ENCODE measurements at regions not wholly inside any gene's neighbourhood (a gene's known extent, or its start where the extent isn't known, plus 50 kb on each side); places are given as distances from the start of the nearest gene placed in this dataset.

DNA sequence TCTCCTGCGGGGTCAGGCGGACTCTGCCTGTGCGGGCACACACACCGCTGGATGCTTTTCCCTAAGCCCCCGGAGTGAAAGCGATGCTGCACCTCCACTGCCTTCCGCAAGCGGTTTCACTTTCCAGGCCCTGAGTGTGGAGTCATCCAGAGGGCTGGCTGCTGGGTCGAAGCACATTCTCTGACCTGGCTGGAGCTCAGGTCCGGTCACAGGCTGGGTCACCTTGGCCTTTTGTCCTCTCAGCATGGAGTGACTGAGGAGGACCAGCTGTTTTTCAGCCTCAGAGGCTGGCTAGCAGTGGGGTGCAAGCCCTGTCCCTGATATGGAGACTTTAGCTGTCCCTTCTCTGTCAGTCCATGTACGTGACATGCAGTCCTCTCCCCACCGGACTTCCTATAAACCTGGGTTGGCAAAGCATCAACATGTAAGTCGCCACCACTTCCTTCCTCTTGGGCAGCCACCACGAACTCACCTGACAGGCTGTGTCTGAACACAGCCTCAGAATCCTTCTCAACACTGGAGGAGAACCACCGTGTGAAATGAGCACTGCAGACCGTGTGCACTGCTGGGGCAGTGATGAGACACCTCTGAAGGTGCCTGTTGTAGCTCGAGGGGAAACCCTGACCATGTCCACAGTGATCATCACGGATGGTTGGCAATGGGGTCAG lies 51.3 kb downstream of the GADD45G start:
- no peak for DNase-seq

DNA sequence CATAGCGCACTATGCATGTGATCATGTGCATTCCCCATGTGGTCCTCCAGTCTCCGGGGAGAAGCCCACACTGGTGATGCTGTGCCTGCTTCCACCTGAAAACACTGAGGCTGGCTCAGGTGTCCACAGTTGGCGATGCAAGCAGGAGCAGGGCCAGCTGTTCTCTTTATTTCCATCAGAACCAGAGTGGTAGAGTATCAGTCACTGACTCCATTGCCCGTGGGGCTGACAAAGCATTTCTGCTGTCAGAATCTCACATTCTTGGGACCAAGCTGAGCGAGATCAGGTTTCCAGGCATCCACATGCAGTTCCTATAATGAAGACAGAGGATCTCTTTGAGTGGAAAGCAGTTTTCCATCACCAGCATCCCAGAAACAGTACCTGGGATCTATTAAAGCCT lies 52.5 kb downstream of the GADD45G start:
- DNase-seq: no peak

DNA sequence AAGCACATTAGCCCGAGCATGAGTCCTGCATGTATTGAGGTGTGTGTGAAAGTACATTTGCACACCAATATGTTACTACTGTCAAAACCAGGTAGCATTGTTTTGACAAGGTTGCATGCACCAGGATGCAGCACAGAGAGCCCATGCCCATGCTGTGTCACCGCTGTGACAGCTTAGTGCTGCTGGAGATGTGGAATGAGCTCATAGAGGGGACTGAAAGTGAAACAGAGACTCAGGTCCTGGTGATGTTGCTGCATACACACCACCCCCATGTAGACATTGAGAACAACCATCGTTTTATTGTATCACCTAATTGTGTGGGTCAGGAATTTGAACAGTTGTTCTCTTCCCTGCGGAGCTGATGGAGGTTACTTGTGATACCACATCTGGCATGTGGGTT lies 53.0 kb downstream of the GADD45G start:
- no peak for DNase-seq

DNA sequence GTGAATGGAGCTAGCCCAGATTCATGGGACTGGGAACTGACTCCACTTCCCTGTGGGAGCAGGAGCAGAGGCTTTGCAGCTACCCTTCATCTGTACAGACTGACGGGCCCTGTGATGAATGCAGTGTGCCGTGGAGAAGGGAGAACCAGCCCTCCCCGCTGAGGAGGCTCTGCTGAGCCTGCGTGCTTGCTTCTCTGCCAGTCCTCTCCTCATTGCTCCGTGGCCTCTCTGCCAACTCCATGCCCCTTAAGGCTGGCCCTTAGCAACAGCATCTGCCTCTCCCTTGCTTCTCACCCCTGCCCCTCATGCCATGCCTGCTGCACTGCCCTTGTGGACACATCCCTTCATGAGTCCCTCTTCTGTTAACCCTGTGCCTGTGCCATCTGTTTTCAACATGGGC lies 53.6 kb downstream of the GADD45G start:
- no peak for DNase-seq

DNA sequence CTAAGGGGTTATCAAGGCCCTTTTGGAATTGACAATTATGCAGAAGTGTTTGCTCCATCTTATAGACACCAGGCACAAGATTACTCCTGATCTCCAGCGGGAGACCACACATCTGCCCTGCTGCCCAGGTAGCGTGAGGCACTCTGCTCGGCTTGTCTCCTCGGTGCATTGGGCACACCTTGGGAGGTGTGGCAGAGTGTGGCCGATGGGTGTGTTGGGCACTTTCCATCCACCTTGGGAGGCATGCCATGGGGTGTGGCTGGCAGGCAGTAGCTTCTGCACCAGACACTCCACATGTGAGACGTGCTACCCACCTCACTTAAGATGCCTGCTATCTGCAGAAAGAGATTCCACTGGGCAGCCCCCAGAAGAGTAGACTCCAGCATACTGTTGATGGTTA lies 54.1 kb downstream of the GADD45G start:
- no peak for DNase-seq

DNA sequence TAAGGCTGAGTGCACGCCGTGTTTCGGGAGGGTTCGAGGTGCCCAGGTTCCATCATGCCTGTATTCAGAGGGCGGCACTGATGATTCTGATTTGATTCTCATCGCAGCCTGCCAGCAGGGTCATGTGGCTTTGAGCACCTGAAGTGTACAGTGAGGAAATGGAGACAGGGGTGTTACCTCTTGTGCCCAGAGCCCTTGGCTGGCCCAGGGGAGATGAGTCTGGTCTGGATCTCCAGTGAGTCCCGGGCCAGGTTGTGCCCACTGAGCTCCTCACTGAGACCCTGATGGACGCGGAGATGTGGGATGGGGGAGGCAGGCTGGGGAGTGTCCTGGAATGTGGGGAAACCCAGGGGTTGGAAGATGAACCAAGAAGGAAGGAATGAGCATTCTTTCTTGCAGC lies 54.7 kb downstream of the GADD45G start:
- DNase-seq: no peak

DNA sequence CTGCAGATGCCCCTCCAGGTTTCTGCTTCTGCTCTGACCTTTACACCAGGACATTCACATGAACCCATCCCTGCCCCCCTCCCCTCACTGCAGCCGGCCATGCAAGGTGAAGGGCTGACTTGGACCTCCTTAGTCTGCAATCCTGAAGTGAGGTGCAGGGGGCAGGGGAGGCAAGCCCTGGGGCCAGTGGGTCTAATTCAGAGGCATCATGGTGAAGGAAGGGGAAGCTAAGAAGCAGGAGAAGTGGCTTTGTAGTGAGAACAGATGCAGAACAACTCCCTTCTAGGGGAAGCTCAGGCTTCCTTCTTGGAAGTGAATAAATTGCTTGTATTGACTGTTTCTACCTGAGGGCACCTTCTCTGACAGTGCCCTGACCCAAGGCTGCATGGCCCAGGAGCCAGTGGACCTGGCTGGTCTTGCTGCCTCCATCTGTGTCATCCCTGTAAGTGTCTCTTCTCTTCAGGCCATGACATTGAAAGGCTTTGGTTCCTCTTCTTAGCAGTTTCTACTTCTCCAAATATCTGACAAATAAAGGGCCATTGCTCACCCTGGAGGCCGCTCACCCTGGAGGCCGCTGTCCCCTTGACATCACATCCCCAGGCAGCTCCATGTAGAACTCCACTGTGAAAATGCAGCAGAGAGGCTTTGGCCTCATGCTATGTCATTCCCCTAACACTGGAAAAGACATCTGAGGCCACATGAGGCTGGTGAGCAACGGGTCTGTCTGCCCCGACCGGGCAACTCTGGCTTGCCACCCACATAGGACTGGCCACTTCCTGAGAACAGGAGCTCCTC lies 55.3 kb downstream of the GADD45G start:
- no peak for DNase-seq

DNA sequence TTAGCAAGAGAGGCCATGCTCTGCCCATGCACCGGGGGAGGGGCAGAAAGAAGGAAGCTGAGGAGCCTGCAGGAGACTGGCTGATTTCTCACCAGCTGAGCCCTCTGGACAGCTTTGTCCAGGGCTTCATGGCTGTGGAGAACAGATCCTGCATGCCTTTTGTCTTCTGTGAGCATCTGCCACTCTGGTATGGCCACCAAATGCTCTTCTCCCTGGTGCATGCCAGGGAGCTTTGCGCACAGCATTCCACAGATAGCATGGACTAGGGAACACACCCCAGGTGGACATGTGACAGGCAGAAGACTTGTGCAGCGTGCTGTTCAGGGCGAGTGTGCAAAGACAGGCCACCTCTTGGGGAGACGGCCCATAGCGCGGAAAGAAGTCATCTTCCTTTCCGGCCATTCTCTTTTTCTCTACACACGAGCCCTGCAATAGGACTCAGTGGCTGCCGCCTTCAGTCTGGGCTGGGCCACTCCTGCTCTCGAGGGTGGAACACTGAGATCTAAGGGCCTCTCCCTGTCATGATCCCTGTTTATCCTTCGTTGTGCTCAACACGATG lies 56.7 kb downstream of the GADD45G start:
- DNase-seq: no peak

DNA sequence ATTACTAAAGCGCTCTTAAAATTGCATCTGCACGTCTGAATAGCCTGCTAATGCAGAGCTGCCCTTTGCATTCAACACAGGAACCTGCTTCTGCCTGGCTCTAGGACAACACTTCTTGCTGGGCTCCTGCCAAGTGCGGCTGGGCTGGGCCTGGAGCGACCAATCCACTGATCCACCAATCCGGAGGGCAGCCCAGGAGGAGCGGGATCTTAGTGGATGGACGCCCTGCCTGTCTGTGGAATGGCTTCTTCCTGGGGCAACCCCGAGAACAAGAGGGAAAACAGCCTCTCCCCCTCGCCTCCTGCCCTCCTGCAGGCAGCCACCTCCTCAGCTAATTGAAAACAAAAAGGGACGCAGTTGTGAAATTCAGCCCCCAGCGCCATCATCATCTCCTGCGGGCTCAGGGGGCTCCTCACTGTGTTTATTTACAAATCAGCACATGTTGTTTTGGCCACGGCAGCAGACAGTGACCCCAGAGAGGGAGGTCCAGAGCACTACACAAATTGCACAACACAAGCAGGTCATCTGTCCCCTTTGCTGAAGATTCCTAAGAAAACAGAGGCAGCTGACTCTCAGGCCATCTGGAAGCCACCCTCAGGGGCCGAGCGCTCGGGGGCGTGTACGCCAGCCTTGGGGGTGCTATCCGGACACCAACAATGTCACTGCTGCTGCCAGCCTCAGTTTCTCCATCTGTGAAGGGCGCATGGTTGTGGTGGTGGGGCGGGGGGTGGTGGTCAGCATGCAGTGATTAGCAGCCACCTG lies 57.3 kb downstream of the GADD45G start:
- no peak for DNase-seq

DNA sequence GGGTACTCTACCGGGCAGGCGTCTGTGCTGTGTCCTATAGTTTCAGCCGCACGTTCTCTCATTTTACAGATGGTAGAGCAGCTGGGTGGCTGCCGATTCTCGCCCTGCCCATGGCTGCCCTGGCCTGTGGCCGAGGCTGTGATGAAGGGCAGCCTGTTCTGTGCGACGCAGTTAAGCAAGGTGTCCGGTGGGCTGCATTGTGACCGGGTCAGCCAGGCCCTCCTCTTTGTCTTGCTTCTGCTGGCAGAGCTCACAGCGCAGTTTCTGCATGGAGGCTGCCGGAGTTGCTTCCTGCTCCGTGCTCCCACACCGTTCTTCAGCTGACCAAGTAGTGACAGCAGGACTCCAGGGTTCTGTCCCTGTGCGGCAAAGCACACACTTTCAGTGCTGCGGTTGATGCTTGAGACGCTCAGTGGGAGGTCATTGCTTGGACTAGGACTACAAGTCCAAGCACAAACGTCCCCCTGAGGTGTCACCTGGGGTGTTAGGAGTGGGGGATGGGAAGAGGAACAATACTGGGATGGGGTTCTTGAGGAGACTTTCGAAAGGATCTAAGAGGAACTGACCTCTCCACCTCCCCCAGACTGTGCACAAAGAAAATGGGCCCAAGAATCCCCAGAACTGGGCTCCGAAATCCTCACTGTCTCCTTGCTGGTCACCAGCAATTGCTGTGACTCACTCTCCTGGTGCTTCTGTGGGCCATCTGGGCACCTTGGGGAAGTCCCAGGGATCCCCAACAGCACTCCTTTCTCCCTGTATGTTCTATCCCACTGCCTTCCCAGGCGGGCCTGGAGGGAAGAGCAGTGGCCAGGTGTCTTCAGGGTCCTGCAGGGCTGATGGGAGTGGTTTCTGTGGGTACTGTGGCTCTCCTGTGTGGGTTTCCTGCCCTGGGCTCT lies 58.2 kb downstream of the GADD45G start:
- no peak for DNase-seq

DNA sequence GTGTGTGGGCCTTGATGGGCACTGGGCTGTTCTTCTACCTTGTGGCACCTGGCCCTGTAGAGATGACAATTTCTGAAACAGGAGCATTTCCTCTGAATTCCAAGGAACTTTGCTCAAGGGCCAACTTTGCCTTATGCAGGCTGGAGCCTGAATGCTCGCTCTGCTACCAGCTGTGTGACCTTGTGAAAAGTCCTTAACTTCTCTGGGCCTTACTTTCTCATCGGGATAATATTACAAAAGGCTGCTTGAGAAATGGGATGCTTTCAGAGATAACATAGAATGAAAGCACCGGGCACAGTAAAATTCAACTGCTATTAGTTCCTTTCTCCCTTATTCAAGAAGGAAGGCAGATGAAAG lies 58.8 kb downstream of the GADD45G start:
- DNase-seq: no peak

DNA sequence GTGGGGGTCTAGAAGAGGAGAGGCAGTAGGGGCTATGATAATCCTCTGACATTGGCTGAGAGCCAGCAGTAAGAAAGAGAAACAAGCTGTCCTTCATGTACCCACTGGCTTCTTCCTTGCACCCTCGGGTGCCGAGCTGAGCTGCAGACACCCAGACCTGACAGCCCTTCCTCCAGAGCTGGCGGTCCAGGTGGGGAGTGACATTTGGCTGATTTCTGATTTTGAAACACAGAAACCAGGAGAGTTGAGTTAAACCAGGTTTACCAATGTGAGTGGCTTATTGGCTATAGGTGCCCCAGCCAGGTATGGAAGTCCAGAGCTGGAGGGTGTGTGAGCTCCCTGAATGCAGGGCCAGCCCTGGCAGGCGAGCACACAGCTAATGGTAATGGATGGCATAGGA lies 59.2 kb downstream of the GADD45G start:
- no peak for DNase-seq

DNA sequence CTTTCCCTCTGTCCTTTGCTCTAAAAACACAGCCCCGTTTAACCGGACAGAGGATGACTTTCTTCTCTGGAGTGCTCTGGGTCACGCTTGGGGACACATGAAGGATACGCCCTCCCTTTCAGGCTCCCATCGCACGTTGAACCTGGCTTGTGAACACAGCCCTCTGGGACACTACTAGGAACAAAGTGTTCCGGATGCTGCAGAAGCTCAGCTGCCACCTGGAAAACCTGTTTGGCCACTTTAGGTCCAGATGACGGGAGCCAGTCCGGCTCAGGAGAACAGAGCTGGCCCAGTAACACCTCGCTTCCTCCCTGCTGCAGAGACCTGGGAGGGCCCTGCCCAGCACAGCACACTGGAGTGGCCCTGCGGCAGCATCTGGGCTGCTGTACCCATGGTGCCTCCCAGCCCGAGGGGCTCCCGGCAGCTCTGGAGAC lies 60.1 kb downstream of the GADD45G start:
- no peak for DNase-seq

DNA sequence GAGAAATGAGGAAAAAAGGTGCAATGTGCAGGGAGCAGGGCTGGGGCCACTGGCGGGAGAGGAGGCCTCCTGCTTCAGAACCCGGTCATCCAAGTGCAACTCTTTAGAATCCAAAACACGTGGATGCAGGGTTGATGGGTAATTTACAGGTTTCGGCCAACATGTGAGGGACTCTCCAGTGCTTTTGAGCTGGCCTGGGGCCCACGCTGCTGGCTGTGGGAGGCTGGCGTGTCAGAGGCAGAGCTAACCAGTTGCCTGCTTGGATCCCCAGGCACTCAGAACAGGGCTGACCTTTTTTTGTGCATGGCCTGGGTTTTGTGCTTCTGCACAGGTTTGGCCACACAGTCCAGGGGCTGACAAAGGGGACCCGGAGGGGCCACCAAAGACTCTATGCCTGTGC lies 61.6 kb downstream of the GADD45G start:
- DNase-seq: no peak

DNA sequence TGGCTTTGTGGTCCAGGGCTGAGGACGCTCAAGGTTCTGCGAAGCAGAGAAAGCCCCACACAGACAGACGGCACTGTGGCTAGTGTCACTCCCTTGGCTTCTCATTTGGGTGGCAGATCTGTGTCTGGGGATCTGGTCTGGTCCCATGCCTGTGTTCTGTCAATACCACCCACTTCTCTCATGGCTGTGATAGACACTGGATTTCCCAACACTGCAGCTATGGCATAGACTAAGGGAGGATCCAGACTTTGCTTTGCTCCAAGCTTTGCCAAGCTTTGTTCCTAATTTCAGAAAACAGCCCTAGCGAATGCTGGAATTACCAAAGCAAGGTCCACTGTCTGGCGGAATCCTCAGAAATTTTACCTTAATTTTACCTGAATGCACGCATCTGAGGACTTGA lies 62.1 kb downstream of the GADD45G start:
- no peak for DNase-seq

DNA sequence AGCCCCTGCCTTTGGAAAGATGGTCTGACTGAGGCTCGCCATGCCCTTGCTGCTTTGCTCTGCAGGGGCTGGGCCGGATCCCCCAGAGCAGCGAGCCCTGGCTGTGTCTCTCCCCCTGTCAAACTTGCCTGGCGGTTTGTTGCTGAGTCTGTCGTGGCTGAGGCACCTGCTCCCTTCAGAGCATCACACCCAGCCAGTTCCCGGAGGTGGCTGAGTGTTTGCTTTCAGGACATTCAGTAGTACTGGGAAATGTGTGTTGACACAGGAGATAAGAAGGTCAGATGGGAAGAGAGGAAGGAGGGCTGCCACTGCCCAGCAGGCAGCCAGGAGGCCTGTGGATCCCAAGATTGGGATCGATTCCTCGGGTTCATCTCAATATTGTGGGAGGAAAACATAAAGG lies 62.9 kb downstream of the GADD45G start:
- DNase-seq: no peak

DNA sequence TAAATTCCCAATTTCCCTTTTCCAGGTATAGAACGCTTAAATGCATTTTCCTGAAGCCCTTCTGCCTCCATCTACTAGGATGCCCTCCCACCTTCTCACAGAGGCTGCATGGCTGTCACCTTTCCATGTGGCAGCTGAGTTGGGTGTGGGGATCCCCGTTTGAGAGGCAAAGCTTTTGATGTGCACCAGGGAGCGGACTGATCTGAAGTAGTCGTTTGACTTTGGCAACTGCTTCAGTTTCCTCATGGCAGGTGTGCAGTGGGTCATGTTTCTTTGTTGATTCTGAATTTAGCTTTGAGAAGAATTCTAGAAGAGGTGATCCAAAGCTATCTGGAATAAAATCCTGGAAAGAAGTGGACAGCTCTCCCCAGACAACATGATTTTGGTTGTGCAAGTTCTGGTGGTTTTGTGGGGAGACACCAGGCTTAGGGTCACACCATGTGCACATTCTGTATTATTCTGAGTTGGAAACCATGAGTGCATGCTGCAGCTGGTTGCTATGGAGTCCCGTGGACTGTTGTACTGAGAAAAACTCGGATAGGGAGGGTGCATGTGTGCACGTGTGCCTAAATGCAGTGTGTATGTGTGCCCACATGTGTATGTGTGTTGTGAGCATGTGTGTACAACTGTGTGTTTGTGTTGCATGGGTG lies 63.5 kb downstream of the GADD45G start:
- DNase-seq: no peak

DNA sequence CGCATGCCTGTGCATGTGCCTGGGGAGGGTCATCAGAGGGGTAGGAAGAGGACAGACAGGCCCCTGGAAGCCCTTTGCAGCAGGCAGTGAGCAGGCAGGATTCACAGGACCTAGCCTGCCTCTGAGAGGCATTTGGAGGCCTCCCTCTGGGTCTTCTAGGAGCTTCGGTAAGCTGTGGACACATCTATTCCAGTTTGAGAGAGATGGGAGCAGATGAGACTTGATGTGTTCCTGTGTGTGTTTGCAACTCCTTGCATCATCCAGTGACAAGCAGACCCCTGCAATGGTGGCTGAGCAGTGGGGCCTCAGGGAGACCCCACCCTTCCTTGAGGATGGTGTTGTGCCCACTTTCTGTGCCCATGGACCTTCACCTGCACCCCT lies 64.0 kb downstream of the GADD45G start:
- no peak for DNase-seq

DNA sequence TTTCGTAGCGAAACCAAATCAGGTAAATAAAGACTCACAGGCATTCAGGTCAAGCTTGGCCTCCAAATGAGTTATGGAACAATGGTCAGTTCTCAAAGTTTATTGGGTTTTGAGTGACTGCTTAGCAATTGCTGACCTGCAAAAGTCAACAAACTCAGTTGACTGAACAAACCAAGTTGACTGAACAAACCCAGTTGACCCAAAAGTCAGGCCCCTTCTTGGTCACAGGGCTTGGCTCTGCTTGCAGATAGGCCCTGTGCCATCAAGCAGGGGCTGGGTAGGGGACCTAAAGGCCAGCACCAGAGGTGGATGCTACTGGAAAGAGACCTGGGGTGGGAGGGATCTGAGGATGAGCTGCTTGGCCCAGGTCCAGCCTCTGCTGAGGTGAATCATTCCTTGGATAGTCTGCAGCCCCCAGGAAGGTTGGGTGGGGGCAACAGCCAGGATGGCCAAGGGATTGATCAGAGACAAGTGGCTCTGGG lies 64.6 kb downstream of the GADD45G start:
- DNase-seq: no peak

DNA sequence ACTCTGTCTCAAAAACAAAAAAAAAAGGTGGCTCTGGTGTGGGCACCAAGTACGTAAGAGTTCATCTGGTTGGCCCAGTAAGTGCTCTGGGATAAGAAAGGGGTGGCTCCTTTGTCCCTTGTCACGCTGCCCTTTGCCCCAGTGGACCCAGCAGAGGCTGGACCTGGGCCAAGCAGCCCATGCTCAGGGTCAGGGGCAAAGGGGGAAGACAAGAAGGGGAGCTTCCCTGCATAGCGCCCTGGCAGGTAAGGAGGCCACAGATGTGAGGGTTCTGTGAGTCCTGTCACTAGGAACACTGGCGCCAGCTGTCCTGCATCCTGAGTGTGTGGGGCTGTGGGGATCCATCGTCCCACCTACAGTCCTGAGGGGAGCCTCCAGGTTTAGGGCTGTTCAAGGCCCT lies 65.3 kb downstream of the GADD45G start:
- no peak for DNase-seq

DNA sequence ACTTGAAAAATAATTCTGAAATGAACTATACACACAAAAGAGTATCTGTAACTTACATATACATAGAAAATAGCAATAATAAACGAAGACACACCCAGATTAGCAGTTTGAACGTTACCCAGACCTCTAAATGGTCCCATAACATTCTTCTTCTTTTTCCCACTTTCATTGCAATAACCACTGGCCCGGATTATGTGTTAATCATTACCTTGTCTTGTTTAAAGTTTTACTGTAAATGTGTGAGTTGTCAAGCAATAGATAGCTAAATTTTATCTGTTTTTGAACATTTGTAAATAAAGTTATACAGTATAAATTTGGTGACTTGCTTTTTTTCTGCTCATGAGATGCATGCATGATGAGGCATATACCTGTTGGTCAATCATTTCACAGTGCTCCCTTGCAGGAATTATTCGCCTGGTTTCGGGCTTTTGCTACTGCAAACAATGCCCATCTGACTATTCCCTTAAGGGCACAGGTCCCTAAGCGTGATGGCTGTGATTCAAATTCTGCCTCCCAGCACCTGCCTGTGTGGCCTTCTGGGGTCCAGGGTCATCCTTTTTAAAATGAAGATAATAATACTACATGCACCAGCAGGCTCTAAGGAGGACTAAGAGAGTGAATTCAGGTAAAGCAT lies 66.1 kb downstream of the GADD45G start:
- DNase-seq: no peak

DNA sequence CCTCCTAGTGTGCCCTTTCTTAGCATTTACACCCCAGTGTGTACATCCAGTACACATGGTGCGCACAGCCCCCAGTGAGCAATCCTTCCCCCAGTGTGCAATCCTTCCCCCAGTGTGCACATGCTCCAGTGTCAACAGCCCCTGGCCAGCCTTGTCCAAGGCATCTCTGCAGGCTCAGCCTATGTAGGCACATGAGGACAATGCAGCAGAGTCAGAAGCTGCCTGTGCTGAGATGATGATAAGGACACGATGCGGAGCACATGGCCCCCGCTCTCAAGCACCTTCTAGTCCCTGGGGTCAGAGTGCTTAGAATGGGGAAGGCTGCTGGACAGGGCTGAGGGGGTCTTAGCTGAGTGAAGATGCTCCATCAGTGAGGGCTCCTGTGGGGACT lies 69.8 kb downstream of the GADD45G start:
- no peak for DNase-seq

Measured in activated CD8-positive, alpha-beta memory T cell treated with anti-CD3 and anti-CD28 coated beads for 24 hours (primary cell).